Stimulated activated CD8-positive, alpha-beta memory T cell treated with anti-CD3 and anti-CD28 coated beads, Interleukin-2, amount 100 ng/mL, for 1 hour (primary cell): ENCODE measurements at regions not wholly inside any gene's neighbourhood (a gene's known extent, or its start where the extent isn't known, plus 50 kb on each side); places are given as distances from the start of the nearest gene placed in this dataset.
A peak's percentile ranks its signal among the peaks of the same experiment; 100 is the strongest.
"Not testable (repeated sequence)": the region's sequence is repeated elsewhere in the genome, so short reads cannot be mapped to it uniquely, and the experiment has no call there.

Source experiments
- DNase-seq, 2 donors: peaks; one replicate each; pipeline ENCODE4 v3.0.0-alpha.2; 2020; ENCODE audit warnings: low read depth in 2 of 2

GRCh38 chr21:6483645-6484044 lies 4037.7 kb upstream of the TPTE start:
- not testable (repeated sequence) for DNase-seq

GRCh38 chr21:6486821-6487220 lies 4034.6 kb upstream of the TPTE start:
- not testable (repeated sequence) for DNase-seq

- not testable (repeated sequence) for DNase-seq
Observed at GRCh38 chr21:6492691-6493090, 4028.7 kb upstream of the TPTE start.

DNA sequence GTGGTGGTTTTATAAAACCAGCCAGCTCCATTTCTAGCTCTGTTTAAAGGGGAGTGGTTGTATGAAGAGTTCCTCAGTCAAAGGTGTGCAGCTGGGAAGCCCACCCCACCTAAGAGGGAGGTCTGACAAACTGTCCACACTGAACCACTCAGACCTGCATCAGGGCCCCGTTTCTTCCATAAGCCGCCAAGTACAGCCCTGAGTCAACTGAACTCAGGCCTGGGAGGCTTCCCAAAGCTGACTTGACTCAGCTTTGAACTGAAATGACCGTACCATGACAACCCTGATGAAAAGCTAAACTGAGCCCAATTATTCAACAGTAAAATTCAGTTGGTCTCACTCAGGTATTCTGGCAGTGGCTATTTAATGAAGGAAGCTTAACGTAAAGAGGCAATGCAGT lies 4027.4 kb upstream of the TPTE start:
- not testable (repeated sequence) for DNase-seq

GRCh38 chr21:6496356-6496755 lies 4025.0 kb upstream of the TPTE start:
- DNase-seq: not testable (repeated sequence)

- DNase-seq: peak in 1 of 2 donors; percentile 1
Observed at GRCh38 chr21:6498716-6499115, 4022.7 kb upstream of the TPTE start.

DNA sequence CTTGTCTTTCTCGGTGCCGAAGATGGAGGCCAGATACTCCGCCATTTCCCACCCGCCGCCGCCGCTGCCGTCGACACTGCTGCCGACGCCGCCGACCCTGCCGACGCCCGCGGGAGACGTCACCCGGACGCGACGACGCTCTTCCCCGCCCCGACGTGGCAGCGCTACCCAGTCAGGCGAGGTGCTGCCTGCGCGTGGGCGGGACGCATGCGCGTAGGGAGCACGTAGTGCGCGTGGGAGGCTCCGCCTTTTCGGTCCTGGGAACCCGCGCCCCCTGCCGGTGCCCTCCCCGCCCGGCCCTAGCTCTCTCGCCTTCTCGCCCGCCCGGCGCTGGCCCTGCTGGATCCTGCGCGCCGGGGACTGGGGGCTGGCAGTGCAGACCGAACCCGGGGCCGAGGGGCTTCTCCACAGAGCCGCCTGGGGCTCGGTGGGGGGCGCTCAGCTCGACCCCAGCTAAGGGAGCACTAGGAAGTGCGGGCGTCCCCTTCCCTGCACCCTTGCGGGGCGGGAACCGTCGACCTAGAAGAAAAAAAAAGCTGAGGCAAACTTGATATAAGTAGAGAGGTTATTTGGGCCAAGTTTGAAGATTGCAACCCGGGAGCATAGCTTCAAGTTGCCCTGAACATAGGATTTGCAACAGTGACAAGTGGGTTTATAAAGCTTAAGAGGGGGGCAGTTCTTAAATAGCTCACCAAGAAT lies 4022.1 kb upstream of the TPTE start:
- DNase-seq: peak in 1 of 2 donors; percentile 56

- not testable (repeated sequence) for DNase-seq
Observed at GRCh38 chr21:6499866-6500265, 4021.5 kb upstream of the TPTE start.

DNA sequence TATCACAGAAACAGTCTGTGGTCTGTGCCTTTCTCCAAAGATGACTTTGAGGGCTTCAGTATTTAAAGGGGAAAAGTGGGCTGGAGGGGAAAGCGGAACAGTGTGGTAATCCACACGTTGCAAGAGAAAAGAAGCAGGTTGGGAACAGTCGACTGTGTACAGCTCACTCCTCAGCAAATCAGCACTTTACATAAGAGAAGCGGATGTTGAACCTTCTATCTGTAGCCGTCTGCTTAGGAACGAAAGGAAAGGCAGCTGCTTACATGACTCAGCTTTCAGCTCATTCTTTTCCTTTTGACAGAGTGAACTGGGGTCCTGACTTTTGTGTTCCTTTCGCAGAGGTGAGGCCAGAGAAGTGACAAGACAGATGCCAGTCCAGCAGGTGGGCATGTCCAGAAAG lies 4020.7 kb upstream of the TPTE start:
- not testable (repeated sequence) for DNase-seq

- DNase-seq: not testable (repeated sequence)
Observed at GRCh38 chr21:6506167-6506894, 4015.1 kb upstream of the TPTE start.

DNA sequence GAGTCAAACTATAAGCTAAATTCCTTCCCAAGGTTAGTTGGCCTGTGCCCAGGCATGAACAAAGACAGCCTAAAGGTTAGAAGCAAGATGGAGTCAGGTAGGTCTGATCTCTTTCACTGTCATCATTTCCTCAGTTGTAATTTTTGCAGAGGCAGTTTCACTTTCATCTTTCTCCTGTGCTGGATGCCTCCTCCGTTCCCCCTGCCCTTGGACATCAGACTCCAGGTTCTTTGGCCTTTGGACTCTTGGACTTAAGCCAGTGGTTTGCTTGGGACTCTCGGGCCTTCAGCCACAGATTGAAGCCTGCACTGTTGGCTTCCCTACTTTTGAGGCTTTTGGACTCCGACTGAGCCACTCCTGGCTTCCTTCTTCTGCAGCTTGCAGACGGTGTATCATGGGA lies 4013.8 kb upstream of the TPTE start:
- DNase-seq: not testable (repeated sequence)

DNA sequence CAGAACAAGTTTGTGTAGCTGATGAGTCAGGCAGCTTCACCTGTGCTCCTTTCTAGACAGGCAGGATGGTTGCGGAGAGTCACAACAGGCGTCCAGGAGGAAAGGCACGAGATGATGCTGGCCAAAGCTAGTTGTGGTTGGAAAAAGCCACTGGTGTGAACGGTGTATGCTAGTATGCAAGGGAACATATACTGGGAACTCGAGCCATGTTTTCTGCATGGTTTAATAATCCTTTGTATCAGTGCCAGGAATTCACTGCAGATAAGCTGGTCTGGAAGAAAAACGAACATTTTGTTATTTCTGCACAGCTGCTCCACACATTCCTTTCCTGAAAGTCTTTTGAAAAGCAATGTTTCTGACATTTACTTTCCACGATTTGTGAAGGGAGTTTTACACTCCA lies 3999.6 kb upstream of the TPTE start:
- DNase-seq: not testable (repeated sequence)

DNA sequence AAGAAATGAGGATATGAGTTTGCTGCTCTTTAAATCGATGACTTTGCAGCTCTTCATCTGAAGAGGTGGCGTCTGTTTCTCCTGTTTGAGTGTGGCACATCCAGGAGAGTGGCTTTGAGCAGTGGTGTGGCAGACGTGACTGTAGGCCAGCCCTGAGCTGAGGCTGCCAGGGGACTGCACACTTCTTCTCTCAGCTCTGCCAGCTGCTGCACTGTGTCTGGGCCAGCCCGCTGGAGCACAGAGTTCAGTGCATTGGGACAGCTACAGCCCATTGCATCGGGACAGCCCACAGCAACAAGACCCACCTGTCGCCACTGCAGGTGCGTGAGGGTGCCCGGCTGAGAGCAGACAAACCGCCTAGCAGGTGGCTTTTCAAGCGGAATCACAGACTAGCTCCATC lies 3995.2 kb upstream of the TPTE start:
- not testable (repeated sequence) for DNase-seq

DNA sequence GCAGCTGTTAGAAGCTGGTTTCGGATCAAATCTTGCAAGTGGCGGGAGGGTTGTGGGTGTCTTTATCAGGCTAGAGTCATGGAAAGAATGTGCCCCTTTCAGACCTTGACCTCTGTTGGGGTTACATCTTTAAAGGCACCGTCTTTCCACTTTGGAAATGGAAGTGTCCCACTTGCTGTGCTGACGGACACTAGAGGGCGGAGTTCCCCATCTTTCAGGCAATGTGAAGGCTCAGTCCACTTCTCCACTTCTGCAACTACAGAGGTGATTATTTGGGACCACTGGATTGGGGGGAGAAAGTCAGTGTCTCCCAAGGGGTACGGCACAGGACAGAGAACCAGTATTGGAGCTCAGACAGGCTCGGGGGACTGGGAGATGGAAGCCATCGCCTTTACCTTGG lies 3990.7 kb upstream of the TPTE start:
- not testable (repeated sequence) for DNase-seq

- DNase-seq: not testable (repeated sequence)
Observed at GRCh38 chr21:6533261-6533660, 3988.1 kb upstream of the TPTE start.

GRCh38 chr21:6538320-6538719 lies 3983.1 kb upstream of the TPTE start:
- not testable (repeated sequence) for DNase-seq

GRCh38 chr21:6539688-6540087 lies 3981.7 kb upstream of the TPTE start:
- not testable (repeated sequence) for DNase-seq

DNA sequence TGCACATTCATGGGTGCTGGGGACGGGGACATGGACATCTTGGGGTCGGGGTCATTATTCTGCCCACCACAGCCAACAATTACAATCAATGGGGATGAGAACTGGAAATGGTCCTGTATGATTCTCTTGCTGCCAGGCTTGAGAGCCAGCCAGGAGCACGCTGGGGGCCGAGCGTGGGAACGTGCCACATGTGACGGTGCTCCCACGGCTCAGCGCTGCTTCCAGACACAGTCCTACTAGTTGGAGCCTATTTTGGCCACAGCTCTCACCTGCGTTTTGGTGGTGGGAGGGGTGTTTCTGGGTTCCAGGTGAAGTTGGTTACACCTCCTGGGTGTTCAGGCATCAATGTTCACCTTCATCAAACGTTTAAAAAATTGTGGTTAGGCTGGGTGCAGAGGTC lies 3980.3 kb upstream of the TPTE start:
- not testable (repeated sequence) for DNase-seq

DNA sequence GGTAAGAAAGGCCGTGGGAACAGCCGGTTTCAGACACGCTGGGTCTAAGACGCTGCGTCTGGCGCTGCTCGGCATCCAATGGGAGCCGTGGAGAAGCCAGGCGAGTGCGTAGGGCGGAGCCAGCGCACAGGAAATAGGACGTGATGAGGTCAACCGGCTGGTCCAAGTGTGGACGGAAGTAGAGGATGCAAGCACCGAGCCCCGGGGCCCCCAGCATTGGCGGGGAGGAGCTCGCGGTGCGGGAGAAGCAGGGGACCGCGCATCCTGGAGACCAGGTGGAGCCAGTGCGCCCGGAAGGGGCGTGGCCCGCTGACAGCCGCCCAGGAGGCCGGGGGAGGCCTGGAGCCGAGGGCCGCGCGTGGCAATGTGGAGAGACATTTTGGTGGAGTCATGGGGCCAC lies 3976.1 kb upstream of the TPTE start:
- DNase-seq: not testable (repeated sequence)

- DNase-seq: not testable (repeated sequence)
Observed at GRCh38 chr21:6551045-6551444, 3970.3 kb upstream of the TPTE start.

- DNase-seq: not testable (repeated sequence)
Observed at GRCh38 chr21:6553505-6554376, 3967.6 kb upstream of the TPTE start.

GRCh38 chr21:6554377-6554864 lies 3967.0 kb upstream of the TPTE start:
- not testable (repeated sequence) for DNase-seq
